Ramos (cell line): ENCODE measurements at regions not wholly inside any gene's neighbourhood (a gene's known extent, or its start where the extent isn't known, plus 50 kb on each side); places are given as distances from the start of the nearest gene placed in this dataset.

Experiments
- in situ Hi-C: fragments of 300-500 bp; cut with MboI; formaldehyde crosslinking; loops from one replicate; pipeline ENCODE4 v1.14.3; 2022; ENCODE audit warnings: low sequenced_read_pairs; ENCODE audit not compliant: unreplicated experiment

DNA sequence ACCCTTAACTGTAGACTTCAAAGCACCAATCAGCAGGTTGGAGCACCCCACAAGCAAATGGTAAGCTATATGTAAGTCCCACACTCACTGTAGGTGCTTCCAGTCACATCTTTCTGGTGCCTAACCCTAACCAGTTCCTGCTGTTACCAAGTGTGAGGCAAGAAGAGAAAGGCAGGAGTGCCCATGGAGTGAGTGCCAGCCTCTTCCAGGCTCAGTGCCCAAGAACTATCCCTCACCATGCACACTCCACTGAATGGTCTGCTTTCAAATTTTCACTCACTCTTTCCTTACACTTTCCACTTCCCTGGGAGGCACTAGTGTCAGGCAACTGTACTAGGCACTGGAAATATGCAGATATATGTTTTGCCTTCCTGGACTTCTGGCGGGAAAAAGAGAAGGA is 62.2 kb upstream of the ZDHHC17 start:
- in situ Hi-C loops, result no loop called here

DNA sequence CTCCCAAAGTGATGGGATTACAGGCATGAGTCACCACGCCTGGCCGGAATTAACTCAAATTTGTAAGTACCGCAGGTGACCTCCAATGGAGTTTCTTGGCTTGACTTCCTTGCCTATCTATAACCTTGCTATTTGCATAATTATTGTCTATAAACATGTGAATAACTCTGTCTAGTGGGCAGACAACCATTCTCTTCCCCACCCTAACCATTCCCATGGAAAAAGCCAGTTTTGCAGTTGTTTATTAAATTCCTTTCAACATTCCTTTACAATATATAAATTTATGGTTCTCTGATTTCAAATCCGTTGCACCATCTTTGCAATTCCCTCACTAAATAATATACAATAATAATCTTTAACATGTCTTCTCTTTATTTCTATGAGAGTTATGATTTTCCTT is 61.0 kb upstream of the ZDHHC17 start:
- in situ Hi-C loops, result no loop called here

DNA sequence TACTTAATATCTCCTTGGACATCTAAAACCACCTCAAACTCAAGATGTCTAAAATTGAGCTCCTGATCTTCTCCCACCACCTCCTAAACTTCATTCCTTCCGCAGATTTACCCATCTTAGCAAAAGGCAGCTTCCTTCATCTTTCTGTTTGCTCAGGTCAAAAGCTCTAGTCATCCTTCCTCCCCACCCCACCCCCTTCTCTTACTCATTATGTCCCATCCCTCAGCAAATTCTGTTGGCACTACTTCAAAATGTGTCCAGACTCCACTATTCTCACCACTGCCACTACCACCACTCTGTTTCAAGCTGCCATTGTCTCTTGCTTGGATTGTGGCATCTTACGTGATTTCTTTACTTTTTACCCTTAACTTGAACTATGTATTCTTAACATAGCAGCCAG is 59.2 kb upstream of the ZDHHC17 start:
- in situ Hi-C loops, result no loop called here

DNA sequence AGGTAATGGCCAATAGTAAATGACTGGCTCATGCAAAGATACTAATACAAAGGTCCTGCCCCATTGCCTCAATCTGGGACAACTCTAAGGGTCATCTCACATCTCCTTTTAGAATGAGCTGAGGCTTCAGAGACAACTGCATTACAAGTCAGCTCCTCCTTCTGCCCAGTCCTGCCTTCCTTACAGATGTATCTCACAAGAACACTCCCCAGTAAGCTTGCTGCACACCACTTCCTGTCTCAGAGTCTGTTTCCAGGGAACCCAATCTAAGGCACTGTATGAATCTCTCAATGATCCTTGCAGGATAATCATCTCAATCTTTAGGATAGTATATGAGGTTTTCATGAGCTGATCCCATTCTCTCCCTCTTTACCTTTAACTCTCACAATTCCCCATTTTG is 57.8 kb upstream of the ZDHHC17 start:
- in situ Hi-C loops, result no loop called here

DNA sequence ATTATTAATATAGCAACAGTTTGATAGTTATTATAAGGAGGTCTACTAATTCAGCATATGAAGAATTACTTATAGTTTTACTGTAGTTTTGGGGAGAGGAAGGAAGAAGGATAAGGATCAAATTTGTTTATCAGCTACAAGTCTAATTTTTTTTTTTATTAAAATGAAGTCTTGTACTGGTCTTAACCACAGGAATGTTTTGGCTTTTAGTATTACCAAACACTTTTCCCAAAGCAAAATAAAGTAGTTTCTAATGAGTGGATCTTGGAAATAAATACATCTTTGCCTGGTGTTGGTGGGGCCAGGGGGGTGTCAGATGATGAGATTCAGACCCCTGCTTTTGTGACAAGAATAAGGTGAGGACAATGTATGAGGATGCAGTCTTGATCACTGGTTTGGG is 57.2 kb upstream of the ZDHHC17 start:
- in situ Hi-C loops, result no loop called here

DNA sequence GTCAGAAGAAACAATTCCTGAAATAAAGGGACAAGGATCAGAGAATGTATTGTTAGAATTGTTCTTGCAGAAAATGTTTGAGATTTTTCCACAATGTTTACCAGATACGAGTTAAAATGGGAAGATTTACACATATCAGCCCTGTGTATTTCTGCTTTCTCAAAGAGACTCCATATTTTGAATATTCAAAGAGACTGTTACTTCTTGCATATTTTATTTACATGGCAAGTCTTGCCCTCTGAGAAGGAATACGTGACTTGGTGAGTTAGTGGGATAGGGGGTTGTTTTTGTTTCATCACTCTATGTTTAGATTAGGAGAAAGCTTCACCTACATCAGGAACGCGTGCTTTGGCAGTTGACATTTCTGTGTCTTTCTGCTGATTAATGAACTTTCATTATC is 56.1 kb upstream of the ZDHHC17 start:
- in situ Hi-C loops, result no loop called here

DNA sequence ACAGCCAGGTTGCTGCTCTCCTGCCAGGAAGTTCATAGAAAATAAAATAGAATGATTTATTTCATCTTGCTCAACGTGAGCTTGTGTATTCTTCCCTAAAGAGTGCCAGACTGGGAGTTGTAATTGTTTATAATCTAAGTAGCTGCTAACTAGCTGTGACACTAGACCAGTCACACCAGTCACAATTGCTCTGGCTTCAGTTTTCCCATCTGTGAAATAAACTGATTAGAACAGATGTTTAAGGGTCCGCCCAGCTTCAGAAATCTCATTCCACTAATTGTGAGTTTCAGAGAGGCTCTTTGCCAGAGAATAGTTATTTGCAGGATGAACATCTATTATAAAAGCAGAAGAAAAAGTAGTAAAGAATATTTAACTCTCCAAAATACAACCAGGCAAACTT is 55.6 kb upstream of the ZDHHC17 start:
- in situ Hi-C loops, result no loop called here

DNA sequence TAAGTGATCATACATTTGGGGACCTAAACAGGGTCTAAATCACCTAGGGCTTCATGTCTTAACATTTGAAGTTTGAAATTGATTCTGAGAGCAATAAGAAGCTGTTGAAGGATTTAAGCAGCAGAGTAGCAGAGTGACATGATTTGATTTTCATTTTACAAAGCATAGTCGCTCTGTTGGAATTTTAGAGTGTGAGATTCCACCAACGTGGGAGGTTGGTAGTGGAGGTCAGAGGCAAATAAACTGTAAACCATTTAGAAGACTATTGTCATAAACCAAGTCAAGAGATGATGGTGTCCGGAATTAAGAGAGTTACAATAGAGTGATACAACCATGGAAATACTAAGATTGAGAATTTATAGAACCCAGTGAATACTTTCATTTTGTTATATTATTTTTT is 52.7 kb upstream of the ZDHHC17 start:
- in situ Hi-C loops, result no loop called here

DNA sequence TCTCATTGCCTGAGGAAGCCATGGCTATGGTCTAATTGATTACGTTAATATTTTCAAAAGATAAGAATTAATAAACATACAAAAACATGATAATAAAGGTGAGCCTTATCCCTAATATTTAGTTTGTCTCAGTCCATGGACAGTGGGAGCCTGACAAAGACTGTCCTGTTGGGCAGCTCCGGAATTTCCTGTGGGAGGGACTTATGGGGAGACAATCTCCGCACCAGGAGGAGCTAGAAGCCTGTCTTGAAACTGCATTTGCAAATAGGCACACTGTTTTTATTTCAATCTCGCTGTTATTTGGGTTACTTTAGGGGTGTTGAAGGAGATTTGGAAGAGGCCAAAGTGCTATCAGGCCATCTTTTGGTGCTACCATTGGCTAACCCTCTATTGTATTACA is 50.8 kb upstream of the ZDHHC17 start:
- in situ Hi-C loops, result no loop called here

DNA sequence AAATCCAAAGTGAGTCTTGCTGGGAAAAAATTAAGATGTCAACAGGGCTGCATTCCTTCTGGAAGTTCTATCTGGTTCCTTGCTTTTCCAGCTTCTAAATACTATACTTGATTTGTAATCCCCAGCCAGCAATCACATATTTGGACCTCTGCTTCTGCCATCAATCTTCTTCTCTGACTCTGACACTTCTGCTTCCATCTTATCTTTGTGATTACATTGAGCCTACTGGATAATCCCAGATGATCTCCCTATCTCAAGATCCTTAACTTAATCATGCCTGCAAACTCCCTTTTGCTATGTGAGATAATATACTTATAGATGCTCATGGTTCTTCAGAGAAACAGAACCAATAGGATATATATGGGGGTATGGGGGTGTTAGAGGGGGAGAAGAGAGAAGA is 49.9 kb upstream of the ZDHHC17 start:
- in situ Hi-C loops, result no loop called here
